HCT116 (cell line): ENCODE measurements at regions not wholly inside any gene's neighbourhood (a gene's known extent, or its start where the extent isn't known, plus 50 kb on each side); places are given as distances from the start of the nearest gene placed in this dataset.

Source experiments
- CBX3 ChIP-seq: IDR thresholded peaks from 2 replicates; pipeline ENCODE4 v1.6.1; 2012; ENCODE audit warnings: low read depth
- EZH2 ChIP-seq: fragments of 200-600 bp; sonication (generic); IDR thresholded peaks from 2 replicates; pipeline ENCODE4 v1.6.1; 2017; ENCODE audit warnings: antibody characterized with exemption, mixed run types
- EZH2phosphoT487 ChIP-seq: fragments of 200-600 bp; IDR thresholded peaks from 2 replicates; pipeline ENCODE4 v1.6.1; 2018; ENCODE audit warnings: antibody characterized with exemption, borderline replicate concordance
- POLR2A ChIP-seq: IDR thresholded peaks from 2 replicates; pipeline ENCODE4 v1.7.0; 2011; ENCODE audit warnings: borderline replicate concordance; ENCODE audit not compliant: insufficient read depth, insufficient read length; ENCODE audit errors: extremely low read depth
- POLR2AphosphoS5 ChIP-seq: IDR thresholded peaks from 2 replicates; pipeline ENCODE4 v1.6.1; 2011; ENCODE audit warnings: mild to moderate bottlenecking, low read depth, low read length, moderate library complexity
- ZFX ChIP-seq: fragments of 450-650 bp; IDR thresholded peaks from 2 replicates; pipeline ENCODE4 v1.6.1; 2017
- TF ChIP-seq, protein P1 (sequence below): IDR thresholded peaks from 2 replicates; pipeline ENCODE4 v1.6.1; 2012; ENCODE audit warnings: low read depth
- TF ChIP-seq, protein P2 (sequence below), 3 experiments: fragments of 200-600 bp in 1 of 3; sonication (generic) in 1 of 3; IDR thresholded peaks in 2 of 3; conservative IDR thresholded peaks in 1 of 3; 2 replicates each; pipeline ENCODE4 v1.5.1; 2012 to 2017; ENCODE audit warnings: low read depth in 2 of 3, low read length in 2 of 3, antibody characterized with exemption in 1 of 3, borderline replicate concordance in 1 of 3, control low read depth in 1 of 3, mild to moderate bottlenecking in 1 of 3, mixed read lengths in 1 of 3, mixed run types in 1 of 3, moderate library complexity in 1 of 3; ENCODE audit not compliant: insufficient read depth in 1 of 3

DNA sequence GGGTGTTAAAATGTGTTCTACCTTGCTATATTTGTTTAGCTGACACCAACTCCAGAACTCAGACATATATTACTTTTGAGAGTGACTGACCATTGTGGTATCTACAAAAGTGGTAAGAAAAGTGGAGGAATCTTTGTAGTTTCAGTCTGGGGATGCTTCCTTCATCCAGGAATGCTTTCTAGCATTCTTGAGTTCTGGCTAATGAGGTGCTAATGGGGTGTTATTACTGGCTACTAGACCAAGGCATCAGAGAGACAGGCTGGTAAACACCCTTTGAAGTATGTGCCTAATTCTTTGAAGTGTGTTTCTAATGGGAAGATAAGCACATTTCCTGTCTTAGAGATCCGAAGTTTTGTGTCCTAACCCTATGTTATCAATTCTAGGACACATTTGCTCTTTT, 310.4 kb downstream of the SPRY1 start:
- TF ChIP-seq POLR2A (no peak), POLR2AphosphoS5 (no peak), EZH2 (no peak), CBX3 (no peak), ZFX (no peak), EZH2phosphoT487 (no peak)
- TF ChIP-seq, protein P1, sequence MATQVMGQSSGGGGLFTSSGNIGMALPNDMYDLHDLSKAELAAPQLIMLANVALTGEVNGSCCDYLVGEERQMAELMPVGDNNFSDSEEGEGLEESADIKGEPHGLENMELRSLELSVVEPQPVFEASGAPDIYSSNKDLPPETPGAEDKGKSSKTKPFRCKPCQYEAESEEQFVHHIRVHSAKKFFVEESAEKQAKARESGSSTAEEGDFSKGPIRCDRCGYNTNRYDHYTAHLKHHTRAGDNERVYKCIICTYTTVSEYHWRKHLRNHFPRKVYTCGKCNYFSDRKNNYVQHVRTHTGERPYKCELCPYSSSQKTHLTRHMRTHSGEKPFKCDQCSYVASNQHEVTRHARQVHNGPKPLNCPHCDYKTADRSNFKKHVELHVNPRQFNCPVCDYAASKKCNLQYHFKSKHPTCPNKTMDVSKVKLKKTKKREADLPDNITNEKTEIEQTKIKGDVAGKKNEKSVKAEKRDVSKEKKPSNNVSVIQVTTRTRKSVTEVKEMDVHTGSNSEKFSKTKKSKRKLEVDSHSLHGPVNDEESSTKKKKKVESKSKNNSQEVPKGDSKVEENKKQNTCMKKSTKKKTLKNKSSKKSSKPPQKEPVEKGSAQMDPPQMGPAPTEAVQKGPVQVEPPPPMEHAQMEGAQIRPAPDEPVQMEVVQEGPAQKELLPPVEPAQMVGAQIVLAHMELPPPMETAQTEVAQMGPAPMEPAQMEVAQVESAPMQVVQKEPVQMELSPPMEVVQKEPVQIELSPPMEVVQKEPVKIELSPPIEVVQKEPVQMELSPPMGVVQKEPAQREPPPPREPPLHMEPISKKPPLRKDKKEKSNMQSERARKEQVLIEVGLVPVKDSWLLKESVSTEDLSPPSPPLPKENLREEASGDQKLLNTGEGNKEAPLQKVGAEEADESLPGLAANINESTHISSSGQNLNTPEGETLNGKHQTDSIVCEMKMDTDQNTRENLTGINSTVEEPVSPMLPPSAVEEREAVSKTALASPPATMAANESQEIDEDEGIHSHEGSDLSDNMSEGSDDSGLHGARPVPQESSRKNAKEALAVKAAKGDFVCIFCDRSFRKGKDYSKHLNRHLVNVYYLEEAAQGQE, result no peak
- TF ChIP-seq, protein P2, sequence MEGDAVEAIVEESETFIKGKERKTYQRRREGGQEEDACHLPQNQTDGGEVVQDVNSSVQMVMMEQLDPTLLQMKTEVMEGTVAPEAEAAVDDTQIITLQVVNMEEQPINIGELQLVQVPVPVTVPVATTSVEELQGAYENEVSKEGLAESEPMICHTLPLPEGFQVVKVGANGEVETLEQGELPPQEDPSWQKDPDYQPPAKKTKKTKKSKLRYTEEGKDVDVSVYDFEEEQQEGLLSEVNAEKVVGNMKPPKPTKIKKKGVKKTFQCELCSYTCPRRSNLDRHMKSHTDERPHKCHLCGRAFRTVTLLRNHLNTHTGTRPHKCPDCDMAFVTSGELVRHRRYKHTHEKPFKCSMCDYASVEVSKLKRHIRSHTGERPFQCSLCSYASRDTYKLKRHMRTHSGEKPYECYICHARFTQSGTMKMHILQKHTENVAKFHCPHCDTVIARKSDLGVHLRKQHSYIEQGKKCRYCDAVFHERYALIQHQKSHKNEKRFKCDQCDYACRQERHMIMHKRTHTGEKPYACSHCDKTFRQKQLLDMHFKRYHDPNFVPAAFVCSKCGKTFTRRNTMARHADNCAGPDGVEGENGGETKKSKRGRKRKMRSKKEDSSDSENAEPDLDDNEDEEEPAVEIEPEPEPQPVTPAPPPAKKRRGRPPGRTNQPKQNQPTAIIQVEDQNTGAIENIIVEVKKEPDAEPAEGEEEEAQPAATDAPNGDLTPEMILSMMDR (IDR thresholded peaks at IDR 0.05 in 2 of 3, conservative IDR thresholded peaks at IDR 0.05 in 1 of 3; ENCODE audit: borderline replicate concordance in 1 of 3, insufficient read depth in 1 of 3, low read depth in 2 of 3, low read length in 2 of 3), result no peak
